ENCODE measurements at regions not wholly inside any gene's neighbourhood (a gene's known extent, or its start where the extent isn't known, plus 50 kb on each side); places are given as distances from the start of the nearest gene placed in this dataset.

DNA sequence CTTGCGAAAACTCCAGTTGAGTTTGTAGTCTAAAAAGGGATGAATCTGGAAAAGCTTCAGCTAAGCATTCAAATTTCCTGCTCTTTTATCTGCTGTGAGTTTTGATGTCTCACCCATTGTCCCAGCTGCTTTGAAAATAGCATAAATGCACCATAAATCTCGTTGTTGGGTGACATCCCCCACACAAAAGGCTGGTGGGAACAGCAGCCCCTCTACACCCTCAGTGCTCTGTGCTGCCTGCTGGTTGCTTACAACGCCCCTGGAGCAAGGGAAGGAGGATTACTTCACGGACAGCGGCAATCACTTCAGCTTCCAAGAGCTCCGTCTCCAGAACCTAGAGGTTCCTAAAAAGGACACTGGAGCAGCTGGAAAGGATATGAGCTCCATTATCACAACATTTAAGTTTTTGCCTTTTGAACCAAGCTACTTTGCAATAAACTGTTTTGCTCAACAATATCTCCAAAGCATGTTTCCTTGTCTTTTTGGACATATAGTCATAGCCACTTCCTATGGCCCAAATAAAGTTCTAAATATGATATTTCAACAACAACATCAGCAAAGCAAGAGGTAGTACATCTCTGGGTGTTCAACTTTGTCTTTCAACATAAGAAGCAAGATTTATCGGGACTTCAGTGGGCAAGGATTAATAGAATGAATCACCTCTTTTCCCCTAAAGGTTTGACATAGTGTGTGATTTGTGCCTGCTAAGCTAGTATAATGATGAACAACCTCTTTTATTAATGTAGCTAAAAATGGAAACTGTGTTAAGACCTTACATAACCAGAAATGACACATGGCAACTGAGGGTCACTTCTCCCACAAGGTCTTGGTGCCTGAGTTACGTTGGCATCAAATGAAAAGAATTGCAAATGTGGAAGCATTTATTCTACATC, 413.5 kb downstream of the TXNL1 start:
- DNase-seq (ENCODE audit: low read depth), result no peak

DNA sequence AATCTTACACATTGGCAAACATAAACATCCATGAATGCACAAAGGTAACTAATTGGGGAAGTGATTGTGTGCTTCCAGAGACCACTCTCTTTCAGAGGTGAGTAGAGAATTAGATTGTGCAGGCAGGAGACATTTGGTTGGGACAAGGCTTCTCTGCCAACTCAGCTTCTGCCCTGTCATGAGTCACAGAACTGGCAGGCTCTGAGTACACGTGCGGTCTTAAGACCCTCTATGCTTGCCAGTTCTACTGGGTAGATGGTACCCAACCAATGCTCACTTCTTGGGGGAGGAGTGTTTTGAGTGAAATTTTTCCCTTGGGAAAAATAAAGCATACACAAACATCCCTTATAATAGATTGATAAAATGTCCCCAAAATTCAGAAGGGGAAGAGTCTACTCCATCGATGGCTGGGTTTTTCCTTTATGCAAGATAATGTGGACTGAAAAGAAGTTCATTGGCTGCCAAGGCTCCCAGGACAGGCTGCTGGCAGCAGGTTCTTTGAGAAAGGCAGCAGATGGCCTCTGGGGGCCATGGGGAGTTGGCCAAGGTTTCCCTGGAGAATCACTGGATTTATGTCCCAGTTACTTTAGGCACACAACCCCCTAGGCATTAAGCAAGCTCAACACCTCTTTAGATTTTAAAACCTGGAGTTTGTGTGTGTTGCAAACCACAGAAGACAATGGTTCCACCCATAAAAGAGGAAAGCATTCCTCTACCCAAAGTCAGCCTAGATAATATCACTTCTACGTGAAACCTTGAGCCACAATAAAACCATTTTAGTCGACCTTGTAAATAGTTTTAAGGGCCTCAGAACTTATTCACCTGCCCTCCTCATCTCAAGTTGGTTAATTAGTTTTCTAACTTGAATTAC, 417.0 kb downstream of the TXNL1 start:
- DNase-seq (ENCODE audit: low read depth), result no peak

DNA sequence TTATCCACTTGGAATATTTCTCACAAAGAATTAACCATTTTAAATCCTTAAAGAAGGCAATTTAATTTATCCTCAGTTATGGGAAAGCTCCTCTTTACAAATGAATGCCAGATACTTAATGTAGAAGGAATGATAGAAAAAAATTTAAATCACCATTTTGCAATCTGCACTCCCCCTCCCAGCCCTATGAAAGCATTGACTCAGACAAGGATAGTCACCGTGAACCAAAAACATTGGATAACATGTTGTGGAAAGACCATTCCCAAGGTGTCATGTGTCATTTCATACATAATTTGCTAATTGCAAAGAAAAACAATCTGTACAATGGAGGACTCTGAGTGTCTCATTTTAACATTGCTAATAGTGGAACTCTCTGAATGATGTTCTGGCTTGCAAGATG, 421.0 kb downstream of the TXNL1 start:
- no peak for DNase-seq (ENCODE audit: low read depth)

DNA sequence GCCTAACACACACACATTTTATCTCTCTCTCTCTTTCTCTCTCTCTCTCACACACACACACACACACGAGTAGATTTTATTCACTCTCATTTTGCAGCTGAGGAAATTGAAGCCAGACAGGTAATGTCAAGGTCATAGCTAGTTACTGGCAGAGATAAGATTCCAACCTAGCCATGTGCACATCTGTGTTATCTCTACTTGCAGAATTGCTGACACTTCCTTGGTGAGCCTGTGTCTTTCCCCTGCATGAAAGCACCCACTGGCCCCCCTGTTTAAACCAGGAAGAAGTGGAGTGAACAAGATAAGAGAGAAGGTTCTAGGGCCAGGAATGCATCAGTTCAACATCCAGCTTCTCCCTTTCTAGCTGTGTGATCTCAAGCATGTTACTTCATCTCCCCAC, 423.7 kb downstream of the TXNL1 start:
- no peak for DNase-seq (ENCODE audit: low read depth)

DNA sequence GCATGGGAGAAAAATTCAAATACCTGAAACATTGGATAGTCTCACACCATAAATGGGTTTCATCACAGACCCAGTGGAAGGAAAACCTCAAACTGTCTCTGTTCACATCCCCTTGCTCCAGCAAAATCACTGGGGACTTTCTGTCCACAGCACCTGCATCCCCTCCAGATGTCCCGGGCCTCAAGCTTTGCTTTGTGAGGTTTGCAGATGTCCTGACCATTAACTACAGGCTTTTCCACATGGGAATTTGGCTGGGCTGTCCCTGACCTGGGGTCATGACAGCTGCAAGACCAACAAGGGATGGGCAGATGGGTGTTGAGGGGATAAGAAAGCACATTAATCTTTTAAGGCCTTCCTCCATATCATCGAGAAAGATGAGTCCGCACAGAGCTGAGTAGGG, 427.9 kb downstream of the TXNL1 start:
- no peak for DNase-seq (ENCODE audit: low read depth)

DNA sequence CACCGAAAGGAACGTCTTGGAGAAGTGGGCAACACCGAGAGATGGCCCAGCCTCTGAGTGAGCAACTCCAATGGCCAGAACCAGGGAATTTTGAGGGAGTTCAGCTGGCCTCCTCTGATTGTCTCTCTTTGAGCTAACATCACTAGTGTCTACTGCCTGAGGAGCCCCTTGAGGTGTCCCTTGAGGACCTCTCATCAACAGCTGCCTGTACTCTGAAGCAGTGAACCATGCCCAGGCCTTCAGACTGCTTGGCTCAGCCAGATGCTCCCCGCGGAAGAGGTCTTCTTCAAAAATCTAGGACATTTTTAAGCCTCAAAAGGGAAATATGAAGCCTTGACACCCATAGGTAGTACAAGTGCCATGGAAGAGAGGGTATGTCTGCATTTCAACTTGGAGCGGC, 430.4 kb downstream of the TXNL1 start:
- no peak for DNase-seq (ENCODE audit: low read depth)

DNA sequence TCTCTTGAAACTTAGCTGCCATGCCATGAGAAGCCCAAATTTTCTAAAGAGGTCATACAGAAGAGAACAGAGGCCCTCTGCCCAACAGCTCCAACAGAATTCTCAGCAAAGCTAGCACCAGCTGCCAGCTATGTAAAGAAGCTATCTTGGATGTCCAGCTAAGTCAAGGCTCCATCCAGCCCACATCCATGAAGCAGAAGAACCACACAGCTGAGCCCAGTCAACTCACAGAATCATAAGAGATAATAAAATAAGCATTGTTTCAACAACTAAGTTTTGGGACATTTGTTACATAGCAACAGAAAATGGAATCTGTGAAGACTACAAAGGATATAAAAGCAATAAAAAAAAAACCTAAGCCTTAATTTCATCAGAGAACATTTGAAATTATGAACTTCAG, 434.3 kb downstream of the TXNL1 start:
- no peak for DNase-seq (ENCODE audit: low read depth)

DNA sequence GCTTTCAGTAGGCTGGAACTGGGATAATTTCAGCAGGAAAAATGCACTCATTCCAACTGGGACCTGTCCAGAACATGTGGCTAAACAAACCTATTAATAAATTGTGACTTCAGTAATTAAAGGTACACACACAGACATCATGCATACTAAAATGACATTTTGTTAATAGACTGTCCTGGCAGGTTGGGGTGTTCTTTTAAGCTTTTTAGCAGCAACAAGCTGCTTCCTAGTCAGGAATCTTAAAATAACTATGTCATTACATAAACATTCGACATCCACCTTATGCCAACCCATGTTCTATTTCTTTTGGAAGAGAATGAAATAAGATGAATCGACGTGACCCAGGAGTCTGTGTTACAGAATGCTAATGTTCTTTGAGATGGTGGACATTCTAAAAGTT, 435.7 kb downstream of the TXNL1 start:
- DNase-seq (ENCODE audit: low read depth), result no peak

DNA sequence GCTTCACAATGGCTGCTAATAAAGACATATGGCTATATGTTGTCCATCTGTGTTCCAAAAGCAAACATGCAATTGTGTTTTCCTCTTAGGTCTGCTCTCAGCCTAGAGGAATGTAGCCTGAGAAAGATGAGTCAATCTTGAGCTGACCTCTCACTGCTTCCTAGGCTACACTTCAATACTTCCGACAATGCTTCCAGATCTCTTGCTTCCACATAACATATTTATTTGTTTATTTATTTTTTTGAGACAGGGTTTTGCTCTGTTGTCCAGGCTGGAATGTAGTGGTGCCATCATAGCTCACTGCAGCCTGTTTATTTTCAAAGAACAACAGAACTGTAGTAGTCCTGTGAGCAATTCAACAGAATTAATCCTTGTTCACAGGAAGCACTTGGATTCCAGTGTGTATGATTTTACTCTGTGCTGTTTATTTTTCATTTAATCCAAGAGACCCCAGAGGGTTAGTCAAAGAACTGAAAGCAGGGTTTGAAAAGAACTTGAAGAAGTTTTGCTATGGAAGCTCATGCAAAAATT, 437.9 kb downstream of the TXNL1 start:
- DNase-seq (ENCODE audit: low read depth), result peak; percentile 32

DNA sequence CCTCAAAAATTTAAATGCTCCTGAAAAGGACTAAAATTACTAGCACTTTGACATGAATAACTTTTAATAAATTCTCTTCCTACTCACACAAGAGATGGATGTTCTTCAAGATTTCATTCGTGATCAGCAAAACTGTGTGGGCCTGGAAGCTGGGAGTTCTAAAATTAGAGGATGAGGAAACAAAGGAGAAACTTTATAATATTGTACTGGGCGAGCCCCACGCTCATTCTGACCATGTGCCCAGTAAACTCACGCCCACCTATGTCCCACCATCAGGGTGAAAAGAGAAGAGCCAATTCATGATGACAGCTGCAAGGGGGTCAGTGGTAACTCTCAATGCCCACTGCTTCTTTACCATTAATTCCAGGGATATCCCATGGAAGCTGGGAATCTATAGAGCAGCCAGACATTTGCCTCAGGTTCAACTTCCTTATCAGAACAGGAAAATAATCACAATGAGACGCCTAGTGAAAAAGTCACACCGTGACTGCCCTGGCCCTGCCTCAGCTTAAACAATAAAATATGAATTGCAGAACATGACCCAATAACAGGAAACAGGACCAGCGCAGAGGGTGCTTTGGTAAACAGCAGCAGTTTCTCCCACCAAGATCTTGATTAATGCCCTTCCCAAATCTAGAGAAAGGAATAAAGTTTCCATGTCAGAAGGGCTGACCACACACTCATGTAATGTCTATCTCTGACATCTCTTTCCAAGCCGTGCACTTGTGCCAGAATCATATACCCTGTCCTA, 438.6 kb downstream of the TXNL1 start:
- no peak for DNase-seq (ENCODE audit: low read depth)

DNA sequence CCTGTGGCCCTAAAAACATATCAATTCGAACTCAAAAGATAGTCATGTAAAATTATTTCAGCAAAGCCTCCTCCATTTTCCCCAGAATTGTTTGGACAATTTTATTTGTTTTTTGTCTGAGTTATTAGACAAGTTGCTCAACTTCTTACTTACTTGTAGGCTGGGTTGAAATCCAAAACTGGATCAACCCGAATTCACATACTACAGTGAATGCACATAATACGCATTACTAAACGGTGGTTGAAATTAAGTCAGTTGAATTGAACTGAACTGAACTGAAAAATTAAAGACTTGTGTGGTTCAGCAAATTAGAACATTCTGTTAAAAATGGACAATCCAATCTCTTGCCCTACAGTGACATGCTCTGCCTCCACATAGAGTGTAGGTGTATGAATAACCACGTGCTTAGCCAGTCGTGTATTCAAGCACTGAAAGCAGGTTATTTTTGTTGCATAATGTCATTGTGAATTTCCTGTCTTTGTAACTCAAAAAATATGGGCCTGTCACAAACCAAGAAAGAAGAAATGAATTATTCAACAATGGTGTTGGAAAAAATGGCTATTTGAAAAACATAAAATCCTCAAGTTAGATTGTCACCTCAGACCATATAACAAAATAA, 441.0 kb downstream of the TXNL1 start:
- no peak for DNase-seq (ENCODE audit: low read depth)

DNA sequence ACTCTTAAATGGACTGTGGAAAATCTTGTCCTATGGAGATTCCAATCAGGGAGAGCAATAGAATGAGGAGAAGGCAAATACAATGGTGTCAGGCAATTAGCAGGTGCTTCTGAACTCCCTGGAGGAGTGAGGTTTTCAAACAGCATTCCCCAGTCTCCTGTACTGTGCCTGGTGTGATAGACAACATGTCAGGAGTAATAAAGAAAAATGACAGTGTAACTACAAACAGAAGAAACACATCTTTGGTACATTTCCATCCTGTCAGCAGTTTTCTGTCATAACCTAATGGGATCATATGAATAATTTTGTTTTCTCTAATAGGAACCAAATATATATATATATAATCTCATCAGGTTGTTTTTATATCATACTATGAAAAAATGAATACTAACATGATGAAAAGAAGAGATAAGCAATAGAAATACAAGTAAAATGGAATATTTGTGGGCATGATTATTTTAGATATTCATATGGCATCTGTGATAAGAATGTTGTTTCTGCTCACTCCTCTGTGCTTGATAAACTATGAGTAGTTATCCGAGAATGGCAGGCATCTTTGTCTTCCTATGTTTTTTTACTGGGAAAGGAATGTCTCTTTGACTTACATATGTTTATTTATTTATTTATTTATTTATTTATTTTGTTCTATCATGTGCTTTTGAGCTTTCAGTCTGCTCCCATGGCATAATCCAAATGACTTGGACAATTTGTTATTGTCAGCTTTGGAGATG, 441.7 kb downstream of the TXNL1 start:
- DNase-seq (ENCODE audit: low read depth), result no peak

DNA sequence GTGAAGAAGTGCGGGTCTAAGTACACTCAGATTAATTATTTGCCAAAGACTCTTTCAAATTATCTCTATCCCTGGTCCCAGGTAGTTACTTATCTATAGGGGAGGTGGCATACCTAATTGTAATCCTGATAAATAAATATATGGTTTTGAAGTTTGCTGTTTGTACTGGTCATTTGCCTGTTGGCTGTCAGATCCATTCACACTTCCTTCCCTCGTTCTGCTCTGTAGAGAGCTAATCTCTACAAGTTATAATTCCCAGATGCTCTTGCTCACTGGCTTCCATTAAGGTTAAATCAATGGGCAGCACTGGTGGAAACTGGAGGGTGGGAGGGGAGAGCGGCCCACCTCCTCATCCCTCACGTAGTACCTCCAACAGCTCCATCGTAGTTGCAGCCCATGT, 447.1 kb downstream of the TXNL1 start:
- no peak for DNase-seq (ENCODE audit: low read depth)

DNA sequence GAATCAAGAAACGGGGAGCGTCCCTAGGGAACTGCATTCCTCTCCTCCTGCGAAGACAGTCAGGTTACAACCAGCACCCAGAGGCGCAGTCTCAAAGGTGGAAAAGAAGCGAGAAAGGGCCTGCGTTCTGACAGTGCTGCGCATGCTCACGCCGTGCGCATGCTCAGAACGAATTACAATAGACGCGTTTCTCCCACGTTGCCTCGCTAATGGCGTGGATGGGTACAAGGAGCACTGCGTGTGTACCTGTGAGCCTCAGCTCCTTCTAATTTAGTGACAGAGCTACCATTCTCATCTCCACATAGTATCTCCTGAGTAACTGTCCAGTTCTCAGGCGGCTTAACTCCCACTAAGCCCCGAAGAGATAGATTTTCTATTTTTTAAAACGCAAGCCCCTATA, 448.8 kb downstream of the TXNL1 start:
- DNase-seq (ENCODE audit: low read depth), result no peak

DNA sequence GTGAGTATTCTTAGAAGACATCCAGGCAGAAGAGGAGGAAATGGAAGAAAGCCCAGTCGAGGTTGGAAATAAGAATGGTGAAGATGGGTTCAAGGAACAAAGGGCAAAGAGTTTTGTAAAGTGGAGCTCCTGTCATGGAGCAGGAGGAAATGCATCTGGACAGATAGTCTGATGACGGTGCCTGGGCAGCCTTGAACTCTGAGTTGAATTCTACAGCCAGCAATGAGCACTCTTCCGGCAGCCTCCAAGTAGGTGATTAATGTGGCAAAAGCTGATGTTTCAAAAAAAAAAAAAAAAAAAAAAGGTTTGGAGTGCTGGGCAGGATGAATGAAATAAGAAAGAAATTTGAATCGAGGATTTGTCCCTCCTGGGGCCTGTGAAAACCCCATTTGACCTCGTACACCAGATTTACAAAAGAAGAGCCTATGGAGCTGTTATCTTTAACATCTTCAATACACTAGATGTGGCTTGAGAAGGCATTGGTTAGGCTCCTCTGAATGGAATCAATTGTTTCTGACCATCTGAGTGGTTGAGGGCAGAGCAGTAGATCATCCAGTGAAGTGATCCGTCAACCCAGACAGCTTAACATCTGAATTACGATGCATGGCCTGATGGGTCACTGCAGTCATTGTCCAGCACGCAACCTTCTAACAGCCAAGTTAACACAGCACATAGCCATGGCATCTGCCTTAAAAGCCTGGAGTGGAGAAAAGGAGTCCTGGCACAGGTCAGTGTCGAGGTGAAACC, 449.7 kb downstream of the TXNL1 start:
- no peak for DNase-seq (ENCODE audit: low read depth)

DNA sequence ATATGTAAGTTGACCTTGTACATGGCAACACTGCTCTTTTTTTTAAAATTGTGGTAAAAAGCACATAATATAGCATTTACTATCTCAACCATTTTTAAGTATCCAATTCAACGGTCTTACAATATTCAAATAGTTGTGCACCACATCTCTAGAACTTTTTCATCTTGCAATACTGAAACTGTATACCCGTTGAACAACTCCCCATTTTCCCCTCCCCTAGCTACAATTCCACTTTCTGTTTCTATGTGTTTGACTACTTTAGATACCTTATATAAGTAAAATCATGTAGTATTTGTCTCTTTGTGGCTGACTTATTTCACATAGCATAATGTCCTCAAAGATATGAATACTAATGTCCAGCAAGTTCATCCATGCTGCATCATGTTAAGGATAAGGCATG, 452.1 kb downstream of the TXNL1 start:
- DNase-seq (ENCODE audit: low read depth), result no peak

DNA sequence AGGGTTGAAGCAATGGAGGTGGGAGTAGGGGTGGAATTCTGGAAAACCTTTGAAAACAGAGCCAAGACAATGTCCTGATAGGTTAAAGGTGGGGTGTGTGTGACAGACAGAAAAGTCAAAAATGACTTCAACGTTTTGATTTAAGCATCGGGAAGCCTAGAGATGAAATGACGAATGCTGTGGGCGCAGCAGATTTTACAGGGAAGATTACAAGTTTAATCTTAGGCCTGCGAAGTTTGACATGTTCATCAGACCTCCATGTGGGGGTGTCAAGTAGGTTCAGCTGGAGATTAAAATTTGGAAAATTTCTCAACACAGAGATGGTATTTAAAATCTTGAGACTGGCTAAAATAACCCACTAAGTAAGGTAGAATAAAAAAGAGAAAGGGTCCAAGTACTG, 453.3 kb downstream of the TXNL1 start:
- DNase-seq (ENCODE audit: low read depth), result no peak

DNA sequence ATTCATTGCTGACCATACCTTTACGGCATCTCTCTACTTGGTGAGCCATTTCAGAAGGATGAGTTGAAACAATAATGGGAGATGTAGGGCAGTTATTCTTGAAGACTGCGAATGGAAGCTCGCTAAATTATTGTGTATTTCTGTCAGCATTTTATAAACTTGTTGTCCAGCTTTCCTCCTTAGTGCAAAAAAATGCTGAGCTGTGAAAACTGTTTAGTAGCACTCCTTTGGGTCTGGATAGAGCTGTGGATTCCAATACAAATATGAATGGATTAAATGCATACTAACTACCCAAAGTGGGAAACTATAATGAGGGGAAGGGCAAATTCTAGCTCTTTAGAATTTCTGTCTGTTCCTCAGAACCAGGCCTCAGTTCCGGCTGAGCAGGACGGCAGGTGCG, 461.6 kb downstream of the TXNL1 start:
- DNase-seq (ENCODE audit: low read depth), result no peak

DNA sequence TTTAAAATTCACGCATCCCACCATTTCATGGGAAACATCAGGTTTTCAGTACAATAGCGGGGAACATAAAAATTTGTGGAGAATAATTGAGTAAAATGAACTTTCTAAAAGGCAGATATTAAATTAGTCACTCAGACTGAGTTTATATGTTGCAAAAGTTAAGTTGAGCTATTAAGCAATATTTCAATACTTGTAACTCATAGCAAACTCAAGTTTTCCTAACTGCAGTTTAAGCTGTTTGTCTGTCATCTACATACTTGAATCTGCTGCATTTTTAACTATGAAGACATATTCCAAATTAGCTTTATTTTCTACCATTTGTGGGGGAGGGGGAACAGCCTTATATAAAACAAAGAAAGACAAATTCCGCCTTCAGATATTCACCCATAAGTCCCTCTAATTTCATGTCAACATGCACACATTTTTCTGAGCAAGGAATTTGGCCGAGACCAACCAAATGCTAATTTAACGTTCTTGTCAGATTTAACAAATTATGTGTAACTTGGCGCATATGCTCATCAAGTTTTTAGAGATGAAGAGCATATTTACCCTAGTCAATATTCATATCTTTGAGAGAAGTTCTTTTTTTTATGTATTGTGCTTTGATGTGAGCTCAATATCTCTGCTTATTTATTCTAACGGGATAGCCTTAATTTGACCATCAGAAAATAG, 462.9 kb downstream of the TXNL1 start:
- no peak for DNase-seq (ENCODE audit: low read depth)

Data from HS-5 (cell line).